G401.6 (cell line): ENCODE measurements at regions not wholly inside any gene's neighbourhood (a gene's known extent, or its start where the extent isn't known, plus 50 kb on each side); places are given as distances from the start of the nearest gene placed in this dataset.
"Not testable (repeated sequence)": the region's sequence is repeated elsewhere in the genome, so short reads cannot be mapped to it uniquely, and the experiment has no call there.

Source experiments
- FAIRE-seq: peaks from 2 replicates; lab custom pipeline; 2012; peaks lifted over from hg19 to GRCh38; lab: Jason Lieb, UNC

GRCh38 chr5:126023994-126024441 is 399.2 kb upstream of the GRAMD2B start:
- FAIRE-seq = no peak

DNA sequence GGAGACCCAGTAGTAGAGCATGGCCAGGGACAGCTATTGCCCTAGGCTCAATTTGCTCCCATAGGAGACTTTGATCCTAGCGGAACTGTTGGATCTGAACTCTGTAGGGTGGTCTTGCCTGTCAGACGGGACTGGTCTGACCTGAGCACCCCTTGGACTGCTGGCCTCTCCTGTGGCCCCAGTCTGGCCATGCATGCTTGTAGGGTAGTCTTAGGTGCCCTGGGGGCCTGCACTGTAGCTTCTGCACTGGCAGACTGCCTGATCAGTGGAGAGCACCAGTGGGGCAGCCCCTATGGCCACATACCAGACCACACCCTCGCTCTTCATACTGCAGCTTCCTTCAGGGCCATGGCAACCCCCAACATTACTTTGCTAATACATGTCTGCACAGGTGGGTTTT is 396.1 kb upstream of the GRAMD2B start:
- no peak for FAIRE-seq

DNA sequence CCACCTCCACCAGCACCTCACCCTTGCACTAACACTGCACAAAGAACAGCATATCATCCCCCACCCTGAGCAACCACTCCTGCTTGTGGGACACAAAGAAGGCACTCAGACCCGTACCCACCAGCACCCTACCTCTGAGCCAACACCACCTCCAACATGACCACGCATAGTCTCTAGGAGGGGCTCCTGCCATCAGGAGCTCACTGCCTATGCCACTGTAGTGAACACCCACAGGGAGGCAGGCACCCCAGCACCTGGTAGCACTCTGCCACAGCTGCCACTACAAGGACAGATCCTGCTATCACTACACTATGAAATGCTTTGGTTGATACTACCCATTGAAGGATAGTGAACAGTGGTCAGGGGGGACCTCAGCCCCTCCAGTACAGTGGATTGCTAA is 395.6 kb upstream of the GRAMD2B start:
- FAIRE-seq = no peak

DNA sequence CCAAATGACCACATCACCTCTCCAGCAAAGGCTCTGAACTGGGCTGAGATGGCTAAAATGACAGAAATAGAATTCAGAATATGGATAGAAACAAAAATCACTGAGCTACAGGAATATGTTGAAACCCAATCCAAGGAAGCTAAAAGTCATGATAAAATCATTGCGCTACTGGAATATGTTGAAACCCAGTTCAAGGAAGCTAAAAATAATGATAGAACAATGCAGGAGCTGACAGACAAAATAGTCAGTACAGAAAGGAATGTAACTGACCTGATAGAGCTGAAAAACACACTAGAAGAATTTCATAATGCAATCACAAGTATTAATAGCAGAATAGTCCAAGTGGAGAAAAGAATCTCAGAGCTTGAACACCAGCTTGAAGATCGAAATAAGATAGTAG is 394.9 kb upstream of the GRAMD2B start:
- no peak for FAIRE-seq

DNA sequence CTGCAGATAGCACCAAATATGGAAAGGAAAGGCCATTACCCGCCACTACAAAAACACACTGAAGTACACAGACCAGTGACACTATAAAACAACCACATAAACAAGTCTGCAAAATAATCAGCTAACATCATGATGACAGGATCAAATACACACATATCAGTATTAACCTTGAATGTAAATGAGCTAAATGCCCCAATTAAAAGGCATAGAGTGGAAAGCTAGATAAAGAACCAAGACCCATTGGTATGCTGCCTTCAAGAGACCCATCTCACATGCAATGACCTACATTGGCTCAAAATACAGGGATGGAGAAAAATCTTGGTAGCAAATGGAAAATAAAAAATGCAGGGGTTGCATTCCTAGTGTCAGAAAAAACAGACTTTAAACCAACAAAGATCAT is 393.9 kb upstream of the GRAMD2B start:
- FAIRE-seq = not testable (repeated sequence)

GRCh38 chr5:126030698-126031097 is 392.5 kb upstream of the GRAMD2B start:
- FAIRE-seq = no peak

DNA sequence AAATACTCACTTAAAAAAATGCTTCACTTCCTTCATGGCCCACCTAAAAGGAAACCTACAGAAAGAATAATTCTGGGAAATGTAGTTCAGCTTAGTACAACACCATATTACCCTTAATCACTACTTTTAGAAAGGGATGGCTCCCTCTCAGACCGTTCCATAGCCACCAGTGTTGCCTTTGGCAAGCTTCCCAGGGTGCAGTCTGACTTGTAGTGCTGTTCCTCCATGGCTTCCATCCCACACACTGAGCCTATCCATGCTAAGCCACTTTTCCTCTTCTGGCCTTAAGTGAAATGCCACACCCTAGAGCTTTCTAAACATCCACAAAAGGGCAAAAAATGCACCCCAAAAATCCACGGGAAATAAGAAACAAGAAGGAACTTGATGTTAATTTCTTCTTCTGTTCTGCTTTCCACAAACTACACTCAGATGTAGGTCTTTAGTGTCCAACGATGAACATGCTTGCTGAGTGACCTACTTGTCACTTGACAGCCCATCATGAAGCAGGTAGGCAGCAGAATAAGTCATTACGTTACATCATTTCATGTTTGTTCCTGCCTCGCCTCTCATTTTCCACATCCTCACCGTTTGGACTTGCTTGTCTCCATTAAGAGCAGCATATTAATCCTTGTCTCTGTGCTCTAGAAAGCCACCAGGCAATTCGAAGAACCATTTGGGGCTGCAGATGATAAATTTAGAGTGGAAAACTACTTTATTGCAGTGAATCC is 391.1 kb upstream of the GRAMD2B start:
- FAIRE-seq = no peak

DNA sequence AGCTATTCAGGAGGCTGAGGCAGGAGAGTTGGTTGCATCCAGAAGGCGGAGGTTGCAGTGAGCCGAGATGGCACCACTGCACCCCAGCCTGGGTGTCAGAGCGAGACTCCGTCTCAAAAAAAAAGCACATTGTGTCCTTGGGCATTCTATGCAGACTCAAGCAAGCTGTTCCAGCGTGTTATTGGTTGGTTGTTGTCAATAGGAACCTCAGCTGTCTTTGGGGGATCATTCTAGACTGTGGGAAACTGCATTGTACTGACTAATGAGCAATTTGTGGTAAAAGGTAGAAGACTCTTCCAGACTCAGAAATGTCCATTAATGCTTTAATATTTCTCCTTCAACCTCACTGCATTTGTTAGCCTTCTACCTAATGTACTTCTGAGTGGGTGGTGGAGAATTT is 379.5 kb upstream of the GRAMD2B start:
- FAIRE-seq = no peak

- no peak for FAIRE-seq
Observed at GRCh38 chr5:126044111-126044668, 379.0 kb upstream of the GRAMD2B start.

DNA sequence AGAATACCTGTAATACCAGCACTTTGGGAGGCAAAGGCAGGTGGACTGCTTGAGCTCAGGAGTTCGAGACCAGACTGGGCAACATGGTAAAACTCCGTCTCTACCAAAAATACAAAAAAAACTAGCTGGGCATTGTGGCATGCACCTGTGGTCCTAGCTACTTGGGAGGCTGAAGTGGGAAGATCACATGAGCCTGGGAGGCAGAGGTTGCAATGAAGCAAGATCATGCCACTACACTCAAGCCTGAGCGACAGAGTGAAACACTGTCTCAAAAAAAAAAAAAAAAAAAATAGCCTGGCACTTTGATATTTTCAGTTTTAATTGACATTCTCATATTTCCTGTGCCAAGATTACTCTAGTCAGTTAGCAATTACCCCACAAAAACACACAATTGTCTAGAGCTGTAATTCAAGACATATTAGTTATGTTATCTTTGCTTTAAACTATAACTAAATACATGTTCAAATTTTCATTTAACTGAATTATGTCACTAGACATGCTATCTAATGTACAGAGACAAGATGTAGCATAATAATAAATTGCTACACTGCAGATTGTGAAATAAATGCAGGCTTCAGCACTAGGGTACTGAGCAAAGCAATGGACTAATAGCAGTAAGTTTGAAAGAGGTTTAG is 378.2 kb upstream of the GRAMD2B start:
- no peak for FAIRE-seq

DNA sequence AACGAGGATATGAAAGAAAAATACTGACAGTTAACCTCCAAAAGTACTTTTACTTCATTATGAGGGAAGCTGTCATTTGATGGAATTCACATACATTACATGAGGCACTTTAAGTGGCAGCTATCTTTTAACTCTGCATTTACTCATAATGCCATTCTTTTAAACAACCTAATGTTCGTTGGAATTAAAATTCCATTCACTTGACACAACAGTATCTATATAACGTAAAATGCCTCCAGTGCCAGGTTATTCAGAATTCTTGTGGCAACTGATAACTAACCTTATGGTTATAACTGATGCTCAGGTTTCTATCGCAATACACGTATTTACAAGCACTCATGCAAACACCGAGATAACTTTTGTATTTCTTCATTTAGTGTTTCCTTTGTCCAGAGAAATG is 376.9 kb upstream of the GRAMD2B start:
- no peak for FAIRE-seq

- FAIRE-seq = no peak
Observed at GRCh38 chr5:126046846-126047571, 376.2 kb upstream of the GRAMD2B start.

DNA sequence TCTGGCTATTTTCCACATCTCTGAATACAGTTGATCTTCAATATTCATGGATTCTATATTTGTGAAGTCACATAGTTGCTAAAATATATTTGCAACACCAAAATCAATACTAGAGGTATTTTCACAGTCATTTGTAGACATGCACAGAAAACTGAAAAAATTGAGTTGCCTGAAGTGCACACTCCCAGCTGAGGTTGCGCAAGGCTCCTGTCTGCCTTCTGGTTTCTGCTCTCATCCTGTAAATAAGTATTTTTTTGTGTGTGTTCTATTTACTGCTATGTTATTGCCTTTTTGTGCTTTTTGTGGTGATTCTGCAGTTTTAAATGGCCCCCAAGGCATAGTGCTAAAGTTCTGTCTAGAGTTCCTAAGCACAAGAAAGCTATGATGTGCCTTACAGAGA is 371.1 kb upstream of the GRAMD2B start:
- no peak for FAIRE-seq

DNA sequence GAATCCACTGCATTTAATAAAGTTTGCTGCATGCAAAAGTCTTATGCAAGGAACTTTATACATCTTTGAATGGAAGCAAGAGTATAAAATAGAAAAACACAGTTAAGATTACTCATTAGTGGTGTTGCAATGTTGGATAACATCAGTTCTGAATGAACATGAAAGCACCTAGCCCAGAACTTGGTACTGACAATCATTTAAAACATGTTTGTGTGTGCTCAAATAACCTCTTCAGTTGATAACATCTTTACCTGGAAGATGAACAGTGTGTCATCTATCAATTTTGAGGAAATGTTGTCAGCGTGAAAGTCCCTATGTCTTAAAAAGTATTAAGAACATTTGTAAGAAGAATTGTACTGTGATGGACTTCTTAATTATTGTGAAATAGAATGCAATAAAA is 370.4 kb upstream of the GRAMD2B start:
- FAIRE-seq = no peak

- no peak for FAIRE-seq
Observed at GRCh38 chr5:126053630-126054029, 369.6 kb upstream of the GRAMD2B start.

DNA sequence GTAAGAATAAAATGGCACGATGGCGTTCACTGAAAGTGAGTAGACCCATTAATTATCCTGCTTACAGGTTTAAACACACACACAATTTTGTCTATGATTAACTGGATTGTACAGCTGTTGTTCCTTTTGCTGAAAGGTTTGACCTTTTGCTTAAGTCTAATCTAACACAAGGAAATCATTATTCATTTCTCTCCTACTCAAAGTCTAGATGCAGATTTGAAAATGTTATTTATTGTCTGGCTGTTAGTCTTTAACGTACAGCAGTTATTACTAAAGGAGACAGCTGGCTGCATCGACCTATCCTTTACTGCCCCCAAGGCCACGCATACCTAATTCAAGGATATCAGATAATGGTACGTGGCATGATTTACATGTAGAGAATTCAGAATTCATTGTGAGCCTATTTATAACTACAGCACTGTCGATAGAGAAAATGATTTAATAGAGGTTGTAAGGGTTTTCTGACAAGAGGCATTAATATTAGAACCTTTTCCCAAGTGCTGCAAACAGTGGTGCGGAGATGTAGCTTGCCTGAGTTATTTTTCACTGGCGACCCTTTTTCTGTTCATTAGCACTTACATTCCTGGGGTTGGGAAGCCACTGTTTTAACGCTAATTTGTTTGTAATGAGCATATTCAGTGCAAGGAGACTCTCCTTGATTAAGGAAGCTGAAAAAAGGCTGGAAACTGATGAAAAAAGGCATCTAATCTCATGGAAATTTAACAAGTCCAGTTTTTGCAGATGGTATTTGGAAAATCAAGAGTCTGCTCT is 368.4 kb upstream of the GRAMD2B start:
- FAIRE-seq = no peak

GRCh38 chr5:126055348-126055729 is 367.9 kb upstream of the GRAMD2B start:
- FAIRE-seq = no peak

GRCh38 chr5:126056352-126056751 is 366.9 kb upstream of the GRAMD2B start:
- no peak for FAIRE-seq

DNA sequence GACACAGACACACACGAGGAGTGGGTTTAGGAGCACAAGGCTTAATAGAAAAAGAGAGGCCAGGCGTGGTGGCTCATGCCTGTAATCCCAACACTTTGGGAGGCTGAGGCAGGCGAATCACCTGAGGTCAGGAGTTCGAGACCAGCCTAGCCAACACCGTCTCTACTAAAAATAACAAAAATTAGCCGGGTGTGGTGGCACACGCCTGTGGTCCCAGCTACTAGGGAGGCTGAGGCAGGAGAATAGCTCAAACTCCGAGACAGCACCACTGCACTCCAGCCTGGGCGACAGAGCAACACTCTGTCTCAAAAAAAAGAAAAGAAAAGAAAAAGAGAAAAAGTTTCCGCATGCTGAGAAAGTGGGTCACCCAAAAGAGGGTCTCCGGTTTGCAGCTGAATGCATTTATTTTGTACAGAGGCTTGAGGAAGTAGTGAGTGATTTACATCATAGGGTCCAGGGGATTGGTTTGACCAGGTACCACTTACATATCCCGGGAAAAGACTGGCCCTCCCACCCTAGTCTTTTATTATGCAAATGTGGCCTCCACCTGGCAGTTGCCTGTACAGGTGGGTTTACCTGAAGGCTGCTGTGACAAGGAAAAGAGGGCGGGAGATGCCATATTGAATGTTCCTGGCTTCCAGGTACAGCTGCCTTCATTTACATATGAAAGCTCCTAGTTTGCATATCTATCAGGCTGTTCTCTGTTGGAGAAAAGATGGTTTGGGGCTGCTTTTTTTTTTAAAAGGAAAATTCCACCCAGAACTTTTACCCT is 366.2 kb upstream of the GRAMD2B start:
- no peak for FAIRE-seq

DNA sequence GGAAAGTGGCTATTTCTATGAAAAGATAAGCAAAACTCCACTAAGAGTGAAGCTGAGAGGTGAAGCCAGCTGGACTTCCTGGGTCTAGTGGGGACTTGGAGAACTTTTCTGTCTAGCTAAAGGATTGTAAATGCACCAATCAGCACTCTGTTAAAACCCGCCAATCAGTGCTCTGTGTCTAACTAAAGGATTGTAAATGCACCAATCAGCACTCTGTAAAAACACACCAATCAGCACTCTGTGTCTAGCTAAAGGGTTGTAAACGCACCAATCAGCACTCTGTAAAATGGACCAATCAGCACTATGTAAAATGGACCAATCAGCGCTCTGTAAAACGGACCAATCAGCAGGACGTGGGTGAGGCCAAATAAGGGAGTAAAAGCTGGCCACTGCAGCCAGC is 364.8 kb upstream of the GRAMD2B start:
- FAIRE-seq = not testable (repeated sequence)

GRCh38 chr5:126062398-126063221 is 360.6 kb upstream of the GRAMD2B start:
- FAIRE-seq = no peak
